Spleen (tissue), 7 donors: ENCODE measurements at regions not wholly inside any gene's neighbourhood (a gene's known extent, or its start where the extent isn't known, plus 50 kb on each side); places are given as distances from the start of the nearest gene placed in this dataset.

Experiments
- POLR2A ChIP-seq, 3 donors: fragments of 450-650 bp; IDR thresholded peaks; one replicate each; pipeline ENCODE4 v1.5.1; 2017; ENCODE audit warnings: antibody characterized with exemption in 3 of 3, mild to moderate bottlenecking in 1 of 3
- POLR2AphosphoS5 ChIP-seq, 3 donors: sonication (generic); formaldehyde crosslinking; IDR thresholded peaks; one replicate each; pipeline ENCODE4 v1.5.1; 2017; ENCODE audit warnings: antibody characterized with exemption in 3 of 3
- TF ChIP-seq, protein P1 (sequence below), 11 experiments: fragments of 200-600 bp in 7 of 11; fragments of 450-650 bp in 4 of 11; sonication (generic) in 4 of 11; IDR thresholded peaks in 8 of 11; conservative IDR thresholded peaks in 3 of 11; 1 replicate in 7 of 11; 2 replicates in 4 of 11; pipeline versions ENCODE4 v1.4.0 to v1.8.0; 2016 to 2021; ENCODE audit warnings: antibody characterized with exemption in 11 of 11, inconsistent platforms in 4 of 11, mild to moderate bottlenecking in 1 of 11
- donor health status: DM: no; HTN: no; CAD: no; lungs with moderate emphysema.
- donor health status: DM: no; HTN: no; CAD: no.
- donor health status: DM: no; HTN: no; CAD: no.

DNA sequence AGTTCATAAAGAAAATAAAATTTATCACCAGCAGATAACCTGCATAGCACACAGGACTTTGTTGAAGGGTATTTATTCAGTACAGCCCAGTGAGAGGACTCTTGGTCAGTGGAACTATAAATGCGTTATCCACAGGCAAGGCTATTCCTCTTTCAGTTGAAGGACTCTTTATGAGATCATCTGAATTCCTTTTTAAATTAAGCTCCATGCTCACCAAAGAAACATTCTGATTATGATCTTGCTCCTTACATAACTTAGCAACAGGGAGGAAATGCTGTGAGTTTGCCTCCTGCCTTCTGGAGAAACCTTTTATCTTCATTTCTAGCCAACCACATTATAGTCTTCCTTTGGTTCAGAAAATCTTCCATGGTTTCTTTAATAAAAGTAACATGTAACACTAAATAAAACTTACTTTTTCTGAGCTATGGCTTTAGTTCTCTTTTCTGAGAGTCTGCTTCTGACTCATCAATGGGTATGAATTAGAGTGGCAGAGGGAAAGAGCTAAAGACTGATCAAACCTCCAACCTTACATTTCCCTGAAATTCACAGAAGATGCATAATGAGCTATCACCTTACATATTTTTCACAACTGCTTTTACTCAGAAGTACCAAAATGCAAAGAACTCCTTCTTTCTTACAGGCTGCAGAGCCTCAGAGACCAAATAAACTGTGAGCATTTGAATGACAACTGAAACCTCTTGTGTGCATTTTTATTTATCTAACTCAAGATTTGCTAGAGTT lies 267.2 kb downstream of the ADGRG6 start:
- TF ChIP-seq, protein P1, sequence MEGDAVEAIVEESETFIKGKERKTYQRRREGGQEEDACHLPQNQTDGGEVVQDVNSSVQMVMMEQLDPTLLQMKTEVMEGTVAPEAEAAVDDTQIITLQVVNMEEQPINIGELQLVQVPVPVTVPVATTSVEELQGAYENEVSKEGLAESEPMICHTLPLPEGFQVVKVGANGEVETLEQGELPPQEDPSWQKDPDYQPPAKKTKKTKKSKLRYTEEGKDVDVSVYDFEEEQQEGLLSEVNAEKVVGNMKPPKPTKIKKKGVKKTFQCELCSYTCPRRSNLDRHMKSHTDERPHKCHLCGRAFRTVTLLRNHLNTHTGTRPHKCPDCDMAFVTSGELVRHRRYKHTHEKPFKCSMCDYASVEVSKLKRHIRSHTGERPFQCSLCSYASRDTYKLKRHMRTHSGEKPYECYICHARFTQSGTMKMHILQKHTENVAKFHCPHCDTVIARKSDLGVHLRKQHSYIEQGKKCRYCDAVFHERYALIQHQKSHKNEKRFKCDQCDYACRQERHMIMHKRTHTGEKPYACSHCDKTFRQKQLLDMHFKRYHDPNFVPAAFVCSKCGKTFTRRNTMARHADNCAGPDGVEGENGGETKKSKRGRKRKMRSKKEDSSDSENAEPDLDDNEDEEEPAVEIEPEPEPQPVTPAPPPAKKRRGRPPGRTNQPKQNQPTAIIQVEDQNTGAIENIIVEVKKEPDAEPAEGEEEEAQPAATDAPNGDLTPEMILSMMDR (IDR thresholded peaks at IDR 0.05 in 8 of 11, conservative IDR thresholded peaks at IDR 0.05 in 3 of 11), result no peak
- TF ChIP-seq POLR2A (IDR thresholded peaks at IDR 0.05) (no peak), POLR2AphosphoS5 (IDR thresholded peaks at IDR 0.05) (no peak)
